Non-pigmented ciliary epithelial cell (primary cell): ENCODE measurements at regions not wholly inside any gene's neighbourhood (a gene's known extent, or its start where the extent isn't known, plus 50 kb on each side); places are given as distances from the start of the nearest gene placed in this dataset.

Experiments used
- DNase-seq: peaks from one replicate; pipeline ENCODE4 v3.0.0-alpha.2; 2010; ENCODE audit warnings: low read depth

DNA sequence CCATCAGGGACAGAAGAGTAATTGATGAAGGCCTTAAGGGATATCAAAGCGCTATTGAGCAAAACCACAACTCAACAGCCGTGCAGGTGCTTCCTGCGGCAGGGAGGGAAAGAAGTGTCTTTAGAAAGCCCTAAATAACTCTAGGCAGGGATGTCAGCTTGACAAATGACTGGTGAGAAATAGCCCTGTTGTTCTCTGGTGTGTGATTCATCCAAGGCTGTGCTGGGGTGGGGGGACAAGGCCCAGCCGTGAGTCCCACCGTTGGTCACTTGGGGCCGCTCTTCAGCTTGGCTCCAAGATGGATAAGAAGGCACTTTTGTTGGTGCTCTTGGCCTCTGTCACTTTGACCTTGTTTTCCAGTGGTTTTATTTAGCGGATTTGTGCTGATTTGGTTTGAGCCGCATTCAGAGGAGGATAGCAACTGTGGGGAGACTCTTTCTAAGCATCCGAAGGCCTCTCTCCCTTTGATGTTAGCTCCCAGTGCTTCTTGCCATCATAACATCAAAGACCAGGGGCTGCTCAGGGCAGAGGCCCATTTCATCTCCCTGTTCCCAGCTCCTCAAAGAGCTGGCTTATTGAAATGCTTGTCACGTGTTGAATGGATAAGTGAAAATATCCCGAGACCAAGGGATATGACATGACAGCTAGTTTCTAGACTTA is 130.3 kb upstream of the SERP2 start:
- DNase-seq: no peak

DNA sequence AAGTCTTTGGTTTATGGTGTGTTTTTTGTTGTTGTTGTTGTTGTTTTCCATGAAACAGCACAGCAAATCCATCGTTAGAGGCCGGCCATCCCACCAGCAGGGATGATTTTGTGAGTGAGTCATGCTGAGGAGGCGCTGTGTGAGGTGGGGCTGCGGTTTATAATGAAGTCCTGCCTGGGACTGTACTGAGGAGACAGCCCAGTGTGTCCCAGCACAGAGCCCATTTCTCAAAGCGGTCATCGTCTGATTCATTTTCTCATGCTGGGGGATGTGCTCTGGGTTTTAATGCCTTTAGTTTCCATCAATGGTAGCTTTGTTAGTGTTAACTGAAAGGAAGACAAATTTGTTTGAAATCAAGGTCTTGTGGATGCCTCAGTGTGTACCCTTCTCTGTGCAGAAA is 129.3 kb upstream of the SERP2 start:
- DNase-seq: no peak

GRCh38 chr13:44249431-44249836 is 124.2 kb upstream of the SERP2 start:
- DNase-seq: no peak

DNA sequence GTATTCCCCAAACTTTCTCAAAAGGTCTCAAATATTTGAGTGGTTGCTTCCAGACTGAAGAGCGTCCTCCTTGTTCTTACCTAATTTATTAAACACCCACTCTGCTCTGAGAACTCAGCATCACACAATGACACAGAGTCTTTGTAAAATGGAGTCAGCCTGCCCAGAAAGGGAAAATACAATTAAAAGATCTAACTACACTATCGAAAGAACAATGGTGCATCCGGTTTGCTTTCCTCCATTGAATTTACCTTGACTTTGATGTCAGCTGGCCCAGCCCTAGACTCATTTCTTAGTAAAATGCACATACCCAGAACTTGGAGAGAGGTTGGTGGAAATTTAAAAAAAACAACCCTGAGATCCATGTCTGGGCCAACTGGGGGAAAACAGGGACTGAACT is 120.7 kb upstream of the SERP2 start:
- DNase-seq: no peak

- DNase-seq: no peak
Observed at GRCh38 chr13:44255771-44256364, 117.8 kb upstream of the SERP2 start.

GRCh38 chr13:44257796-44258195 is 115.8 kb upstream of the SERP2 start:
- no peak for DNase-seq

DNA sequence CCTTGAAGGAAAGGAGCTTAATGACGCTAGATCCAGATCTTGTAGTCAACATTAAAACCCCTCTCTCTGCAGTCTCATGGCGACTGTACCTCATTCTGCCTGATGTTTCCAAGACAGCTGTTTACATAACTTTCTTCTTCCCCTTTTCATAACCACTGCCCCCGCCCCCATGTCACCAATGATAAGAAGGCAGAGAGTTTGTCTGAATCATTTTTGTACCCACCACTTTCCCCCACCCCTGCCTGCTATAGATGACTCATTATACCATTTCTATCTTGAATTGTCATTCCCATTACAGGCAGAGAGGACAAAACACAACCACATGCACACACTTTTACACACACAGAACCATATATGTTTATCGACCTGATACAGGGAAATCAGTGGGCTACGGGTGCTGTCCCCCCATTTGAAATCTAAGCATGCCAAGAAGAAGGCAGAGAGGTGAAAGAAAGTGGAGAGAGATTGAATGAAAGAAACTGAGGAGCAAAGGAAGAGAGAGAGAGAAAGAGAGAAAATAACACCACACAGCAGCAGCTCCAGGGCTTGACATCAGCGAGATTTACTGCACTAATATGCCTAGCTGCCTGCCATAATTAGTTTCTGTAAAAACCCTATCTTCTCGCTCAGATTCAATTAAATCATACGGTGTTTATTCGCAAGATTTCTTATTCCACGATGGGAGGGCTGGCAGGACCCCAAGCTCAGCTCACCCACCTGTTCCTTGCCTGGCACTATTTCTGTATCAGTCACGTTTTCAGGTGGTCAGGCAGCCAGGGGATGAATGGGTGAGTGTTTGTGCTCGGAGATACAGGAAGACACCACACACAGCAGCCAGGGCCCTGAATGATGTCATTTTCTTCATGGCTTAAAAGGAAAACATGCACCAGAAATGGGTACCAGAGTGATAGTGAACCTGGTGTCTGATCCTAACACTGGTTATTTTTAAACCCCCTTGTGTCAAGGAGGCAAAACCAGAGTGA is 114.3 kb upstream of the SERP2 start:
- no peak for DNase-seq

- no peak for DNase-seq
Observed at GRCh38 chr13:44260336-44260735, 113.3 kb upstream of the SERP2 start.

DNA sequence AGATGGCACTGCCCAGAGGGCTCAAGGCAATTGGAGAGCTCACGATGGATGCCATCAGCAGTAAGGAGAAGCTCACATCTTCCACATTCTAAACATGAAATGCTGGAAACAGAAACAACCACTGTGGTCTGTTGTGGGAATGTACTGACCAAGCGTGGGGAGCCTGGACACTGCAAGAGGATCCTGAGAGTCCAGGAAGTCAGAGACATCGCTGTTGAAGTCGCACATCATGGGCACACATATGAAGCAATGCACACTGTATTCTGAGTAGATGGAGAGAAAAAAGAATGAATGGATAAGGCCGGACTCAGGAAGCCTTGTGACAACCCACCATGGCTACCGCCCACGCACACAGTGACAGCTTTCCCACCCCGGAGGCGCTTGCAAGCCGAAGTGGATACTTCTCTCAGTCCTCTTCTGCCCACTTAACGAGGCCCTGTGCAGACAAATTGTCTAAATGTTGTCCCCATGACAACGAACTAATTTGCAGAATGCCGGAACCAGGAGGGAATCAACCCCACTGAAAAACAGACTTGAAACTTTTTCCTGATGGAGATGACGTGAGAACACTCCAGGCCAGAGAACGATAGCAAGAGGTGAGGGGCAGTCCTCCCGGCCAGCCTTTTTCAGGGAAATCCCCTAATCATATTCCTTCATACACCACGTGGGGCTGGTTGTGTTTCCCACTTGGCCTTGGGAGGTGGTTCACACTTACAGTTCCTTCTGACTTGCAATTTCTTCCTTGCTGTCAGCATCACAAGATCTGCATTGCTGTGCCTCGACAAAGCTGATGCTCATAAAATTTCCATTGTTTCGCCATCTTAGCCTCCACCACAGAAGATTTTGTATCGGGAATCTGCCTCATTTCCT is 109.6 kb upstream of the SERP2 start:
- no peak for DNase-seq

- no peak for DNase-seq
Observed at GRCh38 chr13:44266305-44266704, 107.3 kb upstream of the SERP2 start.

GRCh38 chr13:44266772-44267171 is 106.9 kb upstream of the SERP2 start:
- no peak for DNase-seq

DNA sequence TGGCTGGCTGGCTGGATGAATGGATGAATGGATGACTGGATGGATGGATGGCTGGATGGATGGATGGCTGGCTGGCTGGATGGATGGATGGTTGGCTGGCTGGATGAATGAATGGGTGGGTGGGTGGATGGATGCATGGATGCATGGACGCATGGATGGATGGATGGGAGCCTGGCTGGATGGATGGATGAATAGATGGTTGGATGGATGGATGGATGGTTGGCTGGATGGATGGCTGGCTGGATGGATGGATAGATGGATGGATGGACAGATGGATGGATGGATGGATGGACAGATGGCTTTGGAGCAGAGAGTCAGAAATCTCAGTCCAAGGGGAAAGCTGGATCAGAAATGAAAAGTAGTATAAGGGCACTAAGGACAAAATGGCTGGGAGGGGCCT is 106.4 kb upstream of the SERP2 start:
- DNase-seq: no peak

DNA sequence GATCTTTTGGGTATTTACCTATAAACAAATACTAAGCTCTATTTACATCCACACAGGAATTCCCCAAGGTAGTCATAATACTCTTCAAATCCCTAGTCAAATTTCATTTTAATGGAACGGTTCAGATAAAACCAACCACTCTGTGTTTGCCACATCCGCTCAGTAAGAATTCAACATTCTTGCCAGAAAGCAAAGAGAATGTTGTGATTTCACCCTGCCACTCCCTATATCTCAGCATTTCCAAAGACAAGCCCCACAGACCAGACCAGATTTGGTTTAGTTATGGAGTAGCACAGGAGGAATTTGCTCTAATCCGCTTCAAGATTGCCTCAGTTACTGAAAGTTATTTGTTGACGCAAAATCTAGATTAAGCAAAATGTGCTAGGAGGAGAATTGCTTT is 105.6 kb upstream of the SERP2 start:
- DNase-seq: peak; percentile 83

- no peak for DNase-seq
Observed at GRCh38 chr13:44268980-44269379, 104.6 kb upstream of the SERP2 start.

GRCh38 chr13:44270150-44270549 is 103.5 kb upstream of the SERP2 start:
- DNase-seq: no peak

GRCh38 chr13:44271031-44271455 is 102.6 kb upstream of the SERP2 start:
- no peak for DNase-seq

- no peak for DNase-seq
Observed at GRCh38 chr13:44271473-44271872, 102.2 kb upstream of the SERP2 start.

GRCh38 chr13:44271915-44272341 is 101.7 kb upstream of the SERP2 start:
- no peak for DNase-seq

- DNase-seq: no peak
Observed at GRCh38 chr13:44272692-44273091, 100.9 kb upstream of the SERP2 start.

GRCh38 chr13:44273216-44273615 is 100.4 kb upstream of the SERP2 start:
- no peak for DNase-seq

DNA sequence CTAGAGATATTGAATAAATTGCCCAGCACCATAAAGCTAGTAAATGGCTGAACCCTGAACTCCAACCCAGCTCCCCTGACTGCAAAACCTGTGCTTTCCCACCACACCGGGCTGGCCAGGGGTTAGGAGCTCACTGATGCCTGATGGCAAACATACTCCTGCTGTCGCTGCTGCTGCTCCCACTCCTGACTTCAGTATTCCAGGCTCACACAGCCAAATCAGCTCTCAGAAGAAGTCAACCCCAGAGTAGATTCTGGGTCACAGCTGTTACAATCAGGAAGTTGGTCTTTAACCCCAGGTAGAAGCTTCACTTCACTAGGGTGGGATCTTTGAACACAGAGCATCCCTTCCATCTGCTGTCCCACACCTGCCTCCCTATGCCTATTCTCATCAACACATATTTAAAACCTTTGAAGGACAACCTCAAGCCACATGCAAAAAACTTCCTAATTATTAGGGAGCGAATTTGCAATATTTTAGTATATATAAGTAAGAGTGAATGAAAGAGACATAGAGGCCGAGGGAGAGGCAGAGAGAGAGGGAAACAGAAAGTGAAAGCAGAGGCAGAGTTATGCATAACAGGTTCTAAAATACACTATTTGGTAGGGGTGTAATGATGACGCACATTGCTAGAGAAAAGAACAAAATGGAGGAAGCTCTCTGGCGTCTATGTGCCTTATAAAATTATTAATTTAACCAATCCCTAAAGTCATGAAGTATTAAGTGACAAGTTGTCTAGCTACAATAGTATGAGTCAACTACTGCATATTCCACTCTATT is 99.4 kb upstream of the SERP2 start:
- DNase-seq: no peak
